Neural progenitor cell (in vitro differentiated cells): ENCODE measurements at regions not wholly inside any gene's neighbourhood (a gene's known extent, or its start where the extent isn't known, plus 50 kb on each side); places are given as distances from the start of the nearest gene placed in this dataset.

Source experiments
- DNase-seq: peaks from one replicate; pipeline ENCODE4 v3.0.0-alpha.2; 2016; ENCODE audit warnings: low spot score
- H2AFZ ChIP-seq: fragments of 200-600 bp; sonication (generic); replicated peaks from 2 replicates; pipeline ENCODE4 v1.6.1; 2016; ENCODE audit warnings: antibody characterized with exemption
- H3F3A ChIP-seq: fragments of 200-600 bp; sonication (generic); 2 replicates; pipeline ENCODE4 v1.6.1; 2016; ENCODE audit warnings: antibody characterized with exemption, low read depth
- H3K27ac ChIP-seq: fragments of 200-600 bp; sonication (generic); 2 replicates; pipeline ENCODE4 v1.5.1; 2016; ENCODE audit warnings: mild to moderate bottlenecking
- H3K27me3 ChIP-seq: fragments of 200-600 bp; sonication (generic); 2 replicates; pipeline ENCODE4 v1.6.1; 2016; ENCODE audit warnings: mild to moderate bottlenecking, moderate library complexity
- H3K36me3 ChIP-seq: fragments of 200-600 bp; sonication (generic); 2 replicates; pipeline ENCODE4 v1.5.1; 2016
- H3K4me1 ChIP-seq: fragments of 200-600 bp; sonication (generic); 2 replicates; pipeline ENCODE4 v1.6.1; 2016; ENCODE audit warnings: mixed run types
- H3K4me2 ChIP-seq: fragments of 200-600 bp; sonication (generic); 2 replicates; pipeline ENCODE4 v1.6.1; 2016
- H3K4me3 ChIP-seq: fragments of 200-600 bp; sonication (generic); 2 replicates; pipeline ENCODE4 v1.5.1; 2016
- H3K79me2 ChIP-seq: fragments of 200-600 bp; sonication (generic); 2 replicates; pipeline ENCODE4 v1.6.1; 2016; ENCODE audit warnings: low read depth
- H3K9ac ChIP-seq: fragments of 200-600 bp; sonication (generic); 2 replicates; pipeline ENCODE4 v1.6.1; 2016
- H3K9me3 ChIP-seq: fragments of 200-600 bp; sonication (generic); 2 replicates; pipeline ENCODE4 v1.5.1; 2016; ENCODE audit warnings: low read depth
- H4K20me1 ChIP-seq: fragments of 200-600 bp; sonication (generic); 2 replicates; pipeline ENCODE4 v1.6.1; 2016; ENCODE audit warnings: low read depth
- H3K27ac Mint-ChIP-seq: 3 replicates; pipeline ENCODE4 v1.8.0; 2021; ENCODE audit warnings: mixed read lengths
- H3K27me3 Mint-ChIP-seq: 2 replicates; pipeline ENCODE4 v1.8.0; 2022; ENCODE audit warnings: low read depth, mild to moderate bottlenecking, inconsistent platforms, moderate library complexity, mixed read lengths; ENCODE audit not compliant: insufficient read depth
- H3K36me3 Mint-ChIP-seq: 3 replicates; pipeline ENCODE4 v1.8.0; 2021; ENCODE audit warnings: mixed read lengths
- H3K4me1 Mint-ChIP-seq: 3 replicates; pipeline ENCODE4 v1.8.0; 2021; ENCODE audit warnings: mixed read lengths
- H3K4me3 Mint-ChIP-seq: 3 replicates; pipeline ENCODE4 v1.8.0; 2021; ENCODE audit warnings: mild to moderate bottlenecking, moderate library complexity, mixed read lengths
- H3K9me3 Mint-ChIP-seq: 3 replicates; pipeline ENCODE4 v1.8.0; 2020; ENCODE audit warnings: mixed read lengths
- EZH2 ChIP-seq: fragments of 200-600 bp; sonication (generic); IDR thresholded peaks from 2 replicates; pipeline ENCODE4 v1.6.1; 2017; ENCODE audit warnings: antibody characterized with exemption, mild to moderate bottlenecking, moderate library complexity
- EZH2phosphoT487 ChIP-seq: fragments of 200-600 bp; sonication (generic); IDR thresholded peaks from 2 replicates; pipeline ENCODE4 v1.6.1; 2017; ENCODE audit warnings: antibody characterized with exemption
- TF ChIP-seq, protein P1 (sequence below): fragments of 200-600 bp; sonication (generic); IDR thresholded peaks from 2 replicates; pipeline ENCODE4 v1.5.1; 2017; ENCODE audit warnings: antibody characterized with exemption, mild to moderate bottlenecking

DNA sequence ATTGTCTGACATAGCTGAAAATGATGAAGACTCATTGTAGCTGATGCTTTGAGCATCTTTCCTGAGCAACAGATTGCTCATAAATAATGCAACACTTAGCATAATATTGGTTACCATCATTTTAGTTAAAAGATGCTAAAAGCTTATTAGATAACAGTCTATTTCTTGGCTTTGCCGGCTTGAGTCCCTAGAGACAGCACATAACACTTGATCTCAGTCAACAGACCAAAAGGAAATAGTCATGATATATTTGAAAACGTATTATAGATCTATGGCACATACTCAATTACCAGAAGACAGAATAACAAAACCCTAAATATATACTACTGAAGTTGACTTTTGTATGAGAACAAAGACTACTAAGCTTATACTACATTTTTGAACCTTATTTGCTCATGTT lies 846.7 kb upstream of the EPHA5 start:
- H3K79me2 ChIP-seq = no peaks in the 10 kb centered on the region
- no peak overlapping the region for H3K4me3 ChIP-seq
- no peak overlapping the region for H3K27ac ChIP-seq
- TF ChIP-seq, protein P1, sequence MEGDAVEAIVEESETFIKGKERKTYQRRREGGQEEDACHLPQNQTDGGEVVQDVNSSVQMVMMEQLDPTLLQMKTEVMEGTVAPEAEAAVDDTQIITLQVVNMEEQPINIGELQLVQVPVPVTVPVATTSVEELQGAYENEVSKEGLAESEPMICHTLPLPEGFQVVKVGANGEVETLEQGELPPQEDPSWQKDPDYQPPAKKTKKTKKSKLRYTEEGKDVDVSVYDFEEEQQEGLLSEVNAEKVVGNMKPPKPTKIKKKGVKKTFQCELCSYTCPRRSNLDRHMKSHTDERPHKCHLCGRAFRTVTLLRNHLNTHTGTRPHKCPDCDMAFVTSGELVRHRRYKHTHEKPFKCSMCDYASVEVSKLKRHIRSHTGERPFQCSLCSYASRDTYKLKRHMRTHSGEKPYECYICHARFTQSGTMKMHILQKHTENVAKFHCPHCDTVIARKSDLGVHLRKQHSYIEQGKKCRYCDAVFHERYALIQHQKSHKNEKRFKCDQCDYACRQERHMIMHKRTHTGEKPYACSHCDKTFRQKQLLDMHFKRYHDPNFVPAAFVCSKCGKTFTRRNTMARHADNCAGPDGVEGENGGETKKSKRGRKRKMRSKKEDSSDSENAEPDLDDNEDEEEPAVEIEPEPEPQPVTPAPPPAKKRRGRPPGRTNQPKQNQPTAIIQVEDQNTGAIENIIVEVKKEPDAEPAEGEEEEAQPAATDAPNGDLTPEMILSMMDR = no peak
- no peak for TF ChIP-seq EZH2phosphoT487
- TF ChIP-seq EZH2 = no peak
- no peaks in the 10 kb centered on the region for H3K36me3 Mint-ChIP-seq
- H4K20me1 ChIP-seq = no peaks in the 10 kb centered on the region
- no peaks in the 10 kb centered on the region for H3K4me1 ChIP-seq
- H3K27me3 ChIP-seq = no peaks in the 10 kb centered on the region
- H3K9me3 Mint-ChIP-seq = peaks cover 3% of the 10 kb centered on the region
- no peak overlapping the region for H3K4me2 ChIP-seq
- H3F3A ChIP-seq = no peaks in the 10 kb centered on the region
- no peak for DNase-seq
- H2AFZ ChIP-seq = no peak overlapping the region
- no peak overlapping the region for H3K27ac Mint-ChIP-seq
- H3K36me3 ChIP-seq = no peaks in the 10 kb centered on the region
- no peak overlapping the region for H3K9ac ChIP-seq
- no peaks in the 10 kb centered on the region for H3K27me3 Mint-ChIP-seq
- H3K4me1 Mint-ChIP-seq = no peaks in the 10 kb centered on the region
- H3K4me3 Mint-ChIP-seq = no peak overlapping the region
- H3K9me3 ChIP-seq = no peaks in the 10 kb centered on the region

DNA sequence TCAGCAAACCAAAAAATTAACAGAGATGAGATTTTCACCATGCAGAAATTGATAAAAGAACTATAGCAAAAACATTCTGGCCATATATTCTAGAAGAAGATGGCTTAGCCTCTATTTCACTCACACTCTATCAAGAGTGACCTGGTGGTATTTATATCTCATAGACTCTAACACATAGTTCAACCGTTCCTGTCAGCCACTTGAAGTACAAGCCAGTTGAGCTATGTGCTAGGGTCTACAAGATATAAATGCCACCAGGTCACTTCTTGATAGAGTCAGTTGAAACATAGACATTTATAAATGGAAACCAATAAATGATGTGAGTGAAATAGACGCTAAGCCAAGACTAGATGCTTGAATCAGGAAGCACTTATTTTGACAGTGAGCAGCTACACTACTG lies 836.7 kb upstream of the EPHA5 start:
- no peak for DNase-seq
- Histone ChIP-seq H2AFZ (no peak overlapping the region), H3K4me1 (no peaks in the 10 kb centered on the region), H3K27me3 (no peaks in the 10 kb centered on the region), H3K27ac (no peak overlapping the region), H3F3A (no peaks in the 10 kb centered on the region), H3K4me3 (no peak overlapping the region), H3K79me2 (no peaks in the 10 kb centered on the region), H3K9ac (no peak overlapping the region), H4K20me1 (no peaks in the 10 kb centered on the region), H3K4me2 (no peak overlapping the region), H3K36me3 (no peaks in the 10 kb centered on the region), H3K9me3 (no peaks in the 10 kb centered on the region)
- no peaks in the 10 kb centered on the region for H3K36me3 Mint-ChIP-seq
- H3K4me1 Mint-ChIP-seq = no peaks in the 10 kb centered on the region
- no peak overlapping the region for H3K4me3 Mint-ChIP-seq
- H3K27ac Mint-ChIP-seq = no peak overlapping the region
- peaks cover 3% of the 10 kb centered on the region for H3K9me3 Mint-ChIP-seq
- H3K27me3 Mint-ChIP-seq = no peaks in the 10 kb centered on the region
- no peak for TF ChIP-seq EZH2
- TF ChIP-seq EZH2phosphoT487 = no peak
- TF ChIP-seq, protein P1 = no peak

- TF ChIP-seq, protein P1 = no peak
- no peak for TF ChIP-seq EZH2
- TF ChIP-seq EZH2phosphoT487 = no peak
- no peak overlapping the region for H3K4me3 ChIP-seq
- Mint-ChIP-seq H3K36me3 (no peaks in the 10 kb centered on the region), H3K27ac (no peak overlapping the region), H3K9me3 (no peaks in the 10 kb centered on the region), H3K4me3 (no peak overlapping the region), H3K4me1 (no peaks in the 10 kb centered on the region), H3K27me3 (no peaks in the 10 kb centered on the region)
- no peaks in the 10 kb centered on the region for H3K27me3 ChIP-seq
- H3K9me3 ChIP-seq = no peaks in the 10 kb centered on the region
- no peak for DNase-seq
- H3K36me3 ChIP-seq = no peaks in the 10 kb centered on the region
- no peaks in the 10 kb centered on the region for H3K79me2 ChIP-seq
- no peaks in the 10 kb centered on the region for H4K20me1 ChIP-seq
- no peak overlapping the region for H3K4me2 ChIP-seq
- H3K9ac ChIP-seq = no peak overlapping the region
- H3K4me1 ChIP-seq = no peaks in the 10 kb centered on the region
- H3K27ac ChIP-seq = no peak overlapping the region
- no peak overlapping the region for H2AFZ ChIP-seq
- H3F3A ChIP-seq = no peaks in the 10 kb centered on the region
Observed at GRCh38 chr4:66501997-66502396, 831.7 kb upstream of the EPHA5 start.

DNA sequence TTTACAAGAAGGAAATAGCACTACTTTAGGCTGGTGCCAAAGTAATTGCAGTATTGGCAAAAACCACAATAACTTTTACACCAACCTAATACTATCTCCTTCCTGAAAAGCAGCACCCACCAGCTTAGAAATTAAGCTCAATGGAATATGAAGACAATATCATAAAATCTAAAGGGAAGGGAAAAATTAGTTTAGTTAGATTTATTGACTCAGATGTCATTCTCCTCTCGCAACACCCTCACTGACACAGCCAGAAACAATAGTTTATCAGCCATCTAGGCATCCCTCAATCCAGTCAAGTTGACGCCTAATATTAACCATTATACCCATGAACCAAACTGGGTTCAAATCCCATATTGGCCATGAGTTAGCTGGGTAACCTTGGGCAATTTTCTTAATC lies 820.4 kb upstream of the EPHA5 start:
- no peaks in the 10 kb centered on the region for H3K9me3 Mint-ChIP-seq
- no peaks in the 10 kb centered on the region for H3K79me2 ChIP-seq
- H3K4me3 Mint-ChIP-seq = no peak overlapping the region
- no peaks in the 10 kb centered on the region for H3K27me3 ChIP-seq
- no peaks in the 10 kb centered on the region for H4K20me1 ChIP-seq
- no peak for DNase-seq
- H3K36me3 ChIP-seq = no peaks in the 10 kb centered on the region
- H3F3A ChIP-seq = no peaks in the 10 kb centered on the region
- H3K4me2 ChIP-seq = no peak overlapping the region
- no peak overlapping the region for H3K4me3 ChIP-seq
- no peak overlapping the region for H3K27ac ChIP-seq
- no peaks in the 10 kb centered on the region for H3K27me3 Mint-ChIP-seq
- no peak overlapping the region for H2AFZ ChIP-seq
- peaks cover 4% of the 10 kb centered on the region for H3K4me1 ChIP-seq
- no peak overlapping the region for H3K9ac ChIP-seq
- no peaks in the 10 kb centered on the region for H3K4me1 Mint-ChIP-seq
- no peak overlapping the region for H3K27ac Mint-ChIP-seq
- TF ChIP-seq EZH2 = no peak
- no peak for TF ChIP-seq EZH2phosphoT487
- TF ChIP-seq, protein P1 = no peak
- no peaks in the 10 kb centered on the region for H3K36me3 Mint-ChIP-seq
- no peaks in the 10 kb centered on the region for H3K9me3 ChIP-seq
